Non-pigmented ciliary epithelial cell (primary cell): ENCODE measurements at regions not wholly inside any gene's neighbourhood (a gene's known extent, or its start where the extent isn't known, plus 50 kb on each side); places are given as distances from the start of the nearest gene placed in this dataset.

ENCODE experiments used
- DNase-seq: peaks from one replicate; pipeline ENCODE4 v3.0.0-alpha.2; 2010; ENCODE audit warnings: low read depth

- DNase-seq: no peak
Measured at GRCh38 chr1:231108516-231109302, 53.1 kb upstream of the TRIM67 start.

- DNase-seq: no peak
Measured at GRCh38 chr1:231107600-231108326, 54.1 kb upstream of the TRIM67 start.

GRCh38 chr1:231107151-231107550, 54.7 kb upstream of the TRIM67 start:
- no peak for DNase-seq

GRCh38 chr1:231106347-231106746, 55.5 kb upstream of the TRIM67 start:
- DNase-seq: peak; percentile 84

GRCh38 chr1:231104917-231105316, 56.9 kb upstream of the TRIM67 start:
- DNase-seq: no peak

GRCh38 chr1:231103961-231104360, 57.9 kb upstream of the TRIM67 start:
- no peak for DNase-seq

- no peak for DNase-seq
Measured at GRCh38 chr1:231099996-231100767, 60.1 kb upstream of the FAM89A start.

GRCh38 chr1:231099311-231099710, 59.3 kb upstream of the FAM89A start:
- DNase-seq: no peak

GRCh38 chr1:231095595-231095994, 55.5 kb upstream of the FAM89A start:
- no peak for DNase-seq

GRCh38 chr1:231094421-231094820, 54.4 kb upstream of the FAM89A start:
- no peak for DNase-seq

GRCh38 chr1:231093156-231093922, 53.3 kb upstream of the FAM89A start:
- DNase-seq: no peak

- no peak for DNase-seq
Measured at GRCh38 chr1:231092380-231092779, 52.3 kb upstream of the FAM89A start.

GRCh38 chr1:231091831-231092301, 51.8 kb upstream of the FAM89A start:
- DNase-seq: no peak

- no peak for DNase-seq
Measured at GRCh38 chr1:231091415-231091814, 51.4 kb upstream of the FAM89A start.
